KMS-11 (cell line): ENCODE measurements at regions not wholly inside any gene's neighbourhood (a gene's known extent, or its start where the extent isn't known, plus 50 kb on each side); places are given as distances from the start of the nearest gene placed in this dataset.
"Not testable (repeated sequence)": the region's sequence is repeated elsewhere in the genome, so short reads cannot be mapped to it uniquely, and the experiment has no call there.

Experiments
- H2AFZ ChIP-seq: fragments of 200-600 bp; sonication (generic); 2 replicates; pipeline ENCODE4 v1.6.1; 2016; ENCODE audit warnings: antibody characterized with exemption, mixed run types, low read depth
- H3K27ac ChIP-seq: fragments of 200-600 bp; sonication (generic); 2 replicates; pipeline ENCODE4 v1.6.1; 2016; ENCODE audit warnings: mild to moderate bottlenecking, mixed run types
- H3K27me3 ChIP-seq: fragments of 200-600 bp; sonication (generic); 2 replicates; pipeline ENCODE4 v1.6.1; 2017; ENCODE audit warnings: mild to moderate bottlenecking, low read depth, mixed run types, moderate library complexity; ENCODE audit not compliant: insufficient read depth
- H3K36me3 ChIP-seq: fragments of 200-600 bp; sonication (generic); 2 replicates; pipeline ENCODE4 v1.6.1; 2017; ENCODE audit warnings: mild to moderate bottlenecking, mixed run types; ENCODE audit not compliant: insufficient read depth
- H3K4me1 ChIP-seq: fragments of 200-600 bp; sonication (generic); 2 replicates; pipeline ENCODE4 v1.6.1; 2016; ENCODE audit warnings: mild to moderate bottlenecking, low read depth, mixed run types; ENCODE audit not compliant: poor library complexity, severe bottlenecking
- H3K4me2 ChIP-seq: fragments of 200-600 bp; sonication (generic); 2 replicates; pipeline ENCODE4 v1.7.0; 2016; ENCODE audit warnings: mild to moderate bottlenecking, mixed run types
- H3K4me3 ChIP-seq: fragments of 200-600 bp; sonication (generic); IDR thresholded peaks from 2 replicates; pipeline ENCODE4 v1.6.1; 2017; ENCODE audit warnings: low read depth, low read length, mixed read lengths; ENCODE audit not compliant: insufficient read depth
- H3K79me2 ChIP-seq: fragments of 200-600 bp; sonication (generic); 2 replicates; pipeline ENCODE4 v1.6.1; 2016; ENCODE audit warnings: low read depth, mixed run types; ENCODE audit not compliant: insufficient read depth
- H3K9ac ChIP-seq: fragments of 200-600 bp; sonication (generic); 2 replicates; pipeline ENCODE4 v1.6.1; 2016; ENCODE audit warnings: mild to moderate bottlenecking, mixed run types
- H4K20me1 ChIP-seq: fragments of 200-600 bp; sonication (generic); 2 replicates; pipeline ENCODE4 v1.6.1; 2016; ENCODE audit warnings: mild to moderate bottlenecking, mixed run types; ENCODE audit not compliant: insufficient read depth
- CTCF ChIP-seq: fragments of 200-600 bp; sonication (generic); conservative IDR thresholded peaks from 2 replicates; pipeline ENCODE4 v1.6.1; 2017; ENCODE audit warnings: low read depth, mild to moderate bottlenecking, antibody characterized with exemption, low read length, moderate library complexity, mixed read lengths

- Histone ChIP-seq H4K20me1 (no peaks in the 10 kb centered on the region), H3K4me1 (no peaks in the 10 kb centered on the region), H3K4me3 (no peak overlapping the region), H3K79me2 (no peaks in the 10 kb centered on the region), H2AFZ (no peak overlapping the region), H3K27me3 (no peaks in the 10 kb centered on the region), H3K36me3 (no peaks in the 10 kb centered on the region), H3K27ac (no peak overlapping the region), H3K4me2 (no peak overlapping the region), H3K9ac (no peak overlapping the region)
- no peak for TF ChIP-seq CTCF
These were observed 78.7 kb upstream of the MSX2 start for GRCh38 chr5:174645677-174646076.

- not testable (repeated sequence) for H3K27me3 ChIP-seq, H3K4me1 ChIP-seq, H3K4me3 ChIP-seq, H3K9ac ChIP-seq, H4K20me1 ChIP-seq, H3K4me2 ChIP-seq, H2AFZ ChIP-seq, H3K27ac ChIP-seq, H3K36me3 ChIP-seq, H3K79me2 ChIP-seq
These were observed 75.8 kb upstream of the MSX2 start for GRCh38 chr5:174648618-174649017.

- no peaks in the 10 kb centered on the region for H3K4me1 ChIP-seq
- no peak overlapping the region for H2AFZ ChIP-seq
- no peaks in the 10 kb centered on the region for H3K36me3 ChIP-seq
- H3K79me2 ChIP-seq: no peaks in the 10 kb centered on the region
- H3K27ac ChIP-seq: no peak overlapping the region
- H3K9ac ChIP-seq: no peak overlapping the region
- no peaks in the 10 kb centered on the region for H4K20me1 ChIP-seq
- H3K27me3 ChIP-seq: no peaks in the 10 kb centered on the region
- H3K4me2 ChIP-seq: no peak overlapping the region
- TF ChIP-seq CTCF: no peak
- no peak overlapping the region for H3K4me3 ChIP-seq
These were observed 75.0 kb upstream of the MSX2 start for GRCh38 chr5:174649391-174649790.

- H3K4me3 ChIP-seq: no peak overlapping the region
- TF ChIP-seq CTCF: no peak
- no peak overlapping the region for H3K4me2 ChIP-seq
- no peaks in the 10 kb centered on the region for H3K36me3 ChIP-seq
- no peaks in the 10 kb centered on the region for H3K79me2 ChIP-seq
- no peak overlapping the region for H2AFZ ChIP-seq
- H4K20me1 ChIP-seq: no peaks in the 10 kb centered on the region
- H3K27ac ChIP-seq: no peak overlapping the region
- H3K4me1 ChIP-seq: no peaks in the 10 kb centered on the region
- no peak overlapping the region for H3K9ac ChIP-seq
- H3K27me3 ChIP-seq: no peaks in the 10 kb centered on the region
These were observed 69.9 kb upstream of the MSX2 start for GRCh38 chr5:174654442-174654841.

GRCh38 chr5:174655351-174655750, 69.0 kb upstream of the MSX2 start:
- Histone ChIP-seq H3K9ac (no peak overlapping the region), H3K79me2 (no peaks in the 10 kb centered on the region), H3K36me3 (no peaks in the 10 kb centered on the region), H3K4me1 (no peaks in the 10 kb centered on the region), H2AFZ (no peak overlapping the region), H3K27me3 (no peaks in the 10 kb centered on the region), H3K4me2 (no peak overlapping the region), H3K4me3 (no peak overlapping the region), H3K27ac (no peak overlapping the region), H4K20me1 (no peaks in the 10 kb centered on the region)
- no peak for TF ChIP-seq CTCF
